Activated T-cell treated with anti-CD3 and anti-CD28 coated beads, Interleukin-2, amount 50 U/mL, for 24 hours (primary cell): ENCODE measurements at regions not wholly inside any gene's neighbourhood (a gene's known extent, or its start where the extent isn't known, plus 50 kb on each side); places are given as distances from the start of the nearest gene placed in this dataset.
"Not testable (repeated sequence)": the region's sequence is repeated elsewhere in the genome, so short reads cannot be mapped to it uniquely, and the experiment has no call there.

ENCODE experiments used
- DNase-seq: peaks from one replicate; pipeline ENCODE4 v3.0.0-alpha.2; 2020
- H3K27ac Mint-ChIP-seq: 2 replicates; pipeline ENCODE4 v1.8.0; 2020; ENCODE audit warnings: mild to moderate bottlenecking, mixed read lengths
- H3K27me3 Mint-ChIP-seq: 2 replicates; pipeline ENCODE4 v1.8.0; 2020; ENCODE audit warnings: mixed read lengths
- H3K36me3 Mint-ChIP-seq: 2 replicates; pipeline ENCODE4 v1.8.0; 2020; ENCODE audit warnings: low read depth, mixed read lengths
- H3K4me1 Mint-ChIP-seq: 2 replicates; pipeline ENCODE4 v1.8.0; 2020; ENCODE audit warnings: low read depth, mixed read lengths
- H3K4me3 Mint-ChIP-seq: 2 replicates; pipeline ENCODE4 v1.8.0; 2020; ENCODE audit warnings: mild to moderate bottlenecking, moderate library complexity, mixed read lengths
- H3K9me3 Mint-ChIP-seq: 2 replicates; pipeline ENCODE4 v1.8.0; 2020; ENCODE audit warnings: mixed read lengths

- H3K4me3 Mint-ChIP-seq, H3K36me3 Mint-ChIP-seq, H3K4me1 Mint-ChIP-seq, DNase-seq, H3K27me3 Mint-ChIP-seq, H3K27ac Mint-ChIP-seq: not testable (repeated sequence)
- H3K9me3 Mint-ChIP-seq, result peaks cover 14% of the 10 kb centered on the region
These were observed 228.5 kb upstream of the RARB start for GRCh38 chr3:25199567-25199966.

- Mint-ChIP-seq H3K4me3 (no peak overlapping the region), H3K36me3 (no peaks in the 10 kb centered on the region), H3K27ac (no peak overlapping the region), H3K27me3 (no peaks in the 10 kb centered on the region), H3K9me3 (peaks cover 7% of the 10 kb centered on the region), H3K4me1 (no peaks in the 10 kb centered on the region)
- DNase-seq, result no peak
These were observed 215.3 kb upstream of the RARB start for GRCh38 chr3:25212736-25213135.

- H3K4me3 Mint-ChIP-seq, result no peak overlapping the region
- no peak overlapping the region for H3K27ac Mint-ChIP-seq
- H3K36me3 Mint-ChIP-seq, result no peaks in the 10 kb centered on the region
- H3K27me3 Mint-ChIP-seq, result no peaks in the 10 kb centered on the region
- H3K4me1 Mint-ChIP-seq, result no peaks in the 10 kb centered on the region
- no peak for DNase-seq
- H3K9me3 Mint-ChIP-seq, result peaks cover 5% of the 10 kb centered on the region
These were observed 214.0 kb upstream of the RARB start for GRCh38 chr3:25214034-25214433.

- Mint-ChIP-seq H3K9me3 (peaks cover 8% of the 10 kb centered on the region), H3K27me3 (no peaks in the 10 kb centered on the region), H3K4me3 (no peak overlapping the region), H3K36me3 (no peaks in the 10 kb centered on the region), H3K4me1 (no peaks in the 10 kb centered on the region), H3K27ac (no peak overlapping the region)
- no peak for DNase-seq
These were observed 209.7 kb upstream of the RARB start for GRCh38 chr3:25218362-25218761.

GRCh38 chr3:25226747-25227146 lies 201.3 kb upstream of the RARB start:
- no peak overlapping the region for H3K27ac Mint-ChIP-seq

GRCh38 chr3:25229586-25229985 lies 198.5 kb upstream of the RARB start:
- H3K27ac Mint-ChIP-seq, result no peak overlapping the region
- DNase-seq, result no peak
- no peaks in the 10 kb centered on the region for H3K4me1 Mint-ChIP-seq
- H3K9me3 Mint-ChIP-seq, result peaks cover 2% of the 10 kb centered on the region
- H3K27me3 Mint-ChIP-seq, result no peaks in the 10 kb centered on the region
- no peaks in the 10 kb centered on the region for H3K36me3 Mint-ChIP-seq
- H3K4me3 Mint-ChIP-seq, result no peak overlapping the region

More at GRCh38 chr3:25226747-25227146, 201.3 kb upstream of the RARB start:
- DNase-seq, result no peak
- H3K9me3 Mint-ChIP-seq, result peaks cover 2% of the 10 kb centered on the region
- H3K4me3 Mint-ChIP-seq, result no peak overlapping the region
- no peaks in the 10 kb centered on the region for H3K4me1 Mint-ChIP-seq
- H3K27me3 Mint-ChIP-seq, result no peaks in the 10 kb centered on the region
- H3K36me3 Mint-ChIP-seq, result no peaks in the 10 kb centered on the region

GRCh38 chr3:25235031-25235430 lies 193.0 kb upstream of the RARB start:
- Mint-ChIP-seq H3K27me3 (no peaks in the 10 kb centered on the region), H3K4me3 (no peak overlapping the region), H3K9me3 (peaks cover 7% of the 10 kb centered on the region), H3K36me3 (no peaks in the 10 kb centered on the region), H3K27ac (no peak overlapping the region), H3K4me1 (no peaks in the 10 kb centered on the region)
- no peak for DNase-seq

GRCh38 chr3:25235466-25235865 lies 192.6 kb upstream of the RARB start:
- Mint-ChIP-seq H3K4me3 (no peak overlapping the region), H3K4me1 (no peaks in the 10 kb centered on the region), H3K27ac (no peak overlapping the region), H3K36me3 (no peaks in the 10 kb centered on the region), H3K9me3 (peaks cover 9% of the 10 kb centered on the region), H3K27me3 (no peaks in the 10 kb centered on the region)
- DNase-seq, result no peak

- Mint-ChIP-seq H3K27me3 (no peaks in the 10 kb centered on the region), H3K4me3 (no peak overlapping the region), H3K4me1 (no peaks in the 10 kb centered on the region), H3K9me3 (peaks cover 11% of the 10 kb centered on the region), H3K36me3 (no peaks in the 10 kb centered on the region), H3K27ac (no peak overlapping the region)
- DNase-seq, result no peak
These were observed 190.5 kb upstream of the RARB start for GRCh38 chr3:25237602-25238001.

- no peak overlapping the region for H3K27ac Mint-ChIP-seq
- H3K27me3 Mint-ChIP-seq, result no peaks in the 10 kb centered on the region
- H3K36me3 Mint-ChIP-seq, result no peaks in the 10 kb centered on the region
- H3K9me3 Mint-ChIP-seq, result peaks cover 18% of the 10 kb centered on the region
- DNase-seq, result no peak
- no peak overlapping the region for H3K4me3 Mint-ChIP-seq
- H3K4me1 Mint-ChIP-seq, result no peaks in the 10 kb centered on the region
These were observed 189.0 kb upstream of the RARB start for GRCh38 chr3:25239042-25239441.

GRCh38 chr3:25246913-25247312 lies 181.2 kb upstream of the RARB start:
- no peak overlapping the region for H3K4me3 Mint-ChIP-seq
- no peaks in the 10 kb centered on the region for H3K36me3 Mint-ChIP-seq
- no peaks in the 10 kb centered on the region for H3K27me3 Mint-ChIP-seq
- H3K9me3 Mint-ChIP-seq, result peaks cover 20% of the 10 kb centered on the region
- no peak for DNase-seq
- no peak overlapping the region for H3K27ac Mint-ChIP-seq
- no peaks in the 10 kb centered on the region for H3K4me1 Mint-ChIP-seq

GRCh38 chr3:25252291-25252690 lies 175.8 kb upstream of the RARB start:
- Mint-ChIP-seq H3K27ac (no peak overlapping the region), H3K27me3 (no peaks in the 10 kb centered on the region), H3K9me3 (peaks cover 6% of the 10 kb centered on the region), H3K36me3 (no peaks in the 10 kb centered on the region), H3K4me1 (no peaks in the 10 kb centered on the region), H3K4me3 (no peak overlapping the region)
- DNase-seq, result no peak

GRCh38 chr3:25257026-25257425 lies 171.0 kb upstream of the RARB start:
- H3K9me3 Mint-ChIP-seq, result peaks cover under 1% of the 10 kb centered on the region
- no peaks in the 10 kb centered on the region for H3K27me3 Mint-ChIP-seq
- no peak for DNase-seq
- H3K4me3 Mint-ChIP-seq, result no peak overlapping the region
- no peaks in the 10 kb centered on the region for H3K36me3 Mint-ChIP-seq
- no peaks in the 10 kb centered on the region for H3K4me1 Mint-ChIP-seq
- no peak overlapping the region for H3K27ac Mint-ChIP-seq

GRCh38 chr3:25259871-25260270 lies 168.2 kb upstream of the RARB start:
- DNase-seq, result no peak
- no peak overlapping the region for H3K4me3 Mint-ChIP-seq
- H3K27ac Mint-ChIP-seq, result no peak overlapping the region
- H3K4me1 Mint-ChIP-seq, result no peaks in the 10 kb centered on the region
- no peaks in the 10 kb centered on the region for H3K36me3 Mint-ChIP-seq
- peaks cover 3% of the 10 kb centered on the region for H3K9me3 Mint-ChIP-seq
- no peaks in the 10 kb centered on the region for H3K27me3 Mint-ChIP-seq

GRCh38 chr3:25262322-25262721 lies 165.7 kb upstream of the RARB start:
- H3K27me3 Mint-ChIP-seq, result no peaks in the 10 kb centered on the region
- DNase-seq, result no peak
- no peak overlapping the region for H3K27ac Mint-ChIP-seq
- no peaks in the 10 kb centered on the region for H3K36me3 Mint-ChIP-seq
- peaks cover 3% of the 10 kb centered on the region for H3K9me3 Mint-ChIP-seq
- H3K4me1 Mint-ChIP-seq, result no peaks in the 10 kb centered on the region
- H3K4me3 Mint-ChIP-seq, result no peak overlapping the region

- peaks cover 3% of the 10 kb centered on the region for H3K9me3 Mint-ChIP-seq
- no peak overlapping the region for H3K4me3 Mint-ChIP-seq
- H3K4me1 Mint-ChIP-seq, result no peaks in the 10 kb centered on the region
These were observed 162.8 kb upstream of the RARB start for GRCh38 chr3:25265284-25265683.

More at GRCh38 chr3:25265284-25265683, 162.8 kb upstream of the RARB start:
- DNase-seq, result no peak
- Mint-ChIP-seq H3K36me3 (no peaks in the 10 kb centered on the region), H3K27me3 (no peaks in the 10 kb centered on the region), H3K27ac (no peak overlapping the region)
